ENCODE measurements at regions not wholly inside any gene's neighbourhood (a gene's known extent, or its start where the extent isn't known, plus 50 kb on each side); places are given as distances from the start of the nearest gene placed in this dataset.

GRCh38 chr7:130913639-130914553 is 179.9 kb upstream of the KLF14 start:
- Histone ChIP-seq H2AFZ (ENCODE audit: insufficient read depth, low read depth, low read length, poor library complexity, severe bottlenecking) (no peak overlapping the region), H3K4me2 (replicated peaks; ENCODE audit: extremely low read depth, low read length, poor library complexity, severe bottlenecking) (peak overlapping the region; percentile 76), H3K27ac (ENCODE audit: low read depth in 1 of 2, low read length in 2 of 2) (peak overlapping the region; percentile 97 to 99), H3K9me3 (replicated peaks in 1 of 2; ENCODE audit: control insufficient read depth in 1 of 2, insufficient read depth in 1 of 2, low read length in 2 of 2) (no peaks in the 10 kb centered on the region), H3K36me3 (replicated peaks in 1 of 2; ENCODE audit: control insufficient read depth in 1 of 2, insufficient read depth in 2 of 2, low read length in 2 of 2) (peaks cover 0 to 6% of the 10 kb centered on the region in 2 donors), H3K79me2 (ENCODE audit: insufficient read depth, low read length) (peaks cover 38% of the 10 kb centered on the region), H3K4me3 (replicated peaks in 1 of 3; ENCODE audit: low read depth in 2 of 3, low read length in 3 of 3) (peak overlapping the region; percentile 65 to 95 (median 78)), H3K4me1 (ENCODE audit: control insufficient read depth in 1 of 2, insufficient read depth in 2 of 2, low read length in 2 of 2) (peaks cover 44 to 56% of the 10 kb centered on the region in 2 donors), H4K20me1 (ENCODE audit: insufficient read depth, low read length) (no peaks in the 10 kb centered on the region), H3K27me3 (ENCODE audit: control insufficient read depth in 2 of 2, insufficient read depth in 2 of 2, low read length in 2 of 2) (no peaks in the 10 kb centered on the region), H3K9ac (ENCODE audit: insufficient read depth, low read length, poor library complexity, severe bottlenecking) (peak overlapping the region; percentile 89)
- intact Hi-C loops (cut with micrococcal nuclease), result loop anchor here (1.0 to 5.0 kb wide), 4 partner anchors 17 to 48 kb away; no protein-coding TSS in a partner anchor
- Mint-ChIP-seq H3K4me1 (peaks cover 87% of the 10 kb centered on the region), H3K9me3 (no peaks in the 10 kb centered on the region), H3K27ac (peak overlapping the region; percentile 97 to 100 (median 98)), H3K27me3 (ENCODE audit: low read depth in 3 of 3) (peaks cover 0 to 2% (median 0%) of the 10 kb centered on the region in 3 donors), H3K4me3 (peak overlapping the region; percentile 85 to 94), H3K36me3 (peaks cover 33 to 47% of the 10 kb centered on the region in 2 donors)
- TF ChIP-seq, protein P1, sequence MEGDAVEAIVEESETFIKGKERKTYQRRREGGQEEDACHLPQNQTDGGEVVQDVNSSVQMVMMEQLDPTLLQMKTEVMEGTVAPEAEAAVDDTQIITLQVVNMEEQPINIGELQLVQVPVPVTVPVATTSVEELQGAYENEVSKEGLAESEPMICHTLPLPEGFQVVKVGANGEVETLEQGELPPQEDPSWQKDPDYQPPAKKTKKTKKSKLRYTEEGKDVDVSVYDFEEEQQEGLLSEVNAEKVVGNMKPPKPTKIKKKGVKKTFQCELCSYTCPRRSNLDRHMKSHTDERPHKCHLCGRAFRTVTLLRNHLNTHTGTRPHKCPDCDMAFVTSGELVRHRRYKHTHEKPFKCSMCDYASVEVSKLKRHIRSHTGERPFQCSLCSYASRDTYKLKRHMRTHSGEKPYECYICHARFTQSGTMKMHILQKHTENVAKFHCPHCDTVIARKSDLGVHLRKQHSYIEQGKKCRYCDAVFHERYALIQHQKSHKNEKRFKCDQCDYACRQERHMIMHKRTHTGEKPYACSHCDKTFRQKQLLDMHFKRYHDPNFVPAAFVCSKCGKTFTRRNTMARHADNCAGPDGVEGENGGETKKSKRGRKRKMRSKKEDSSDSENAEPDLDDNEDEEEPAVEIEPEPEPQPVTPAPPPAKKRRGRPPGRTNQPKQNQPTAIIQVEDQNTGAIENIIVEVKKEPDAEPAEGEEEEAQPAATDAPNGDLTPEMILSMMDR (IDR thresholded peaks at IDR 0.05), result no peak
- no peak for DNase-seq
- no CpG with 5 or more reads among the region's 12 CpGs for WGBS (ENCODE audit: insufficient coverage)

DNA sequence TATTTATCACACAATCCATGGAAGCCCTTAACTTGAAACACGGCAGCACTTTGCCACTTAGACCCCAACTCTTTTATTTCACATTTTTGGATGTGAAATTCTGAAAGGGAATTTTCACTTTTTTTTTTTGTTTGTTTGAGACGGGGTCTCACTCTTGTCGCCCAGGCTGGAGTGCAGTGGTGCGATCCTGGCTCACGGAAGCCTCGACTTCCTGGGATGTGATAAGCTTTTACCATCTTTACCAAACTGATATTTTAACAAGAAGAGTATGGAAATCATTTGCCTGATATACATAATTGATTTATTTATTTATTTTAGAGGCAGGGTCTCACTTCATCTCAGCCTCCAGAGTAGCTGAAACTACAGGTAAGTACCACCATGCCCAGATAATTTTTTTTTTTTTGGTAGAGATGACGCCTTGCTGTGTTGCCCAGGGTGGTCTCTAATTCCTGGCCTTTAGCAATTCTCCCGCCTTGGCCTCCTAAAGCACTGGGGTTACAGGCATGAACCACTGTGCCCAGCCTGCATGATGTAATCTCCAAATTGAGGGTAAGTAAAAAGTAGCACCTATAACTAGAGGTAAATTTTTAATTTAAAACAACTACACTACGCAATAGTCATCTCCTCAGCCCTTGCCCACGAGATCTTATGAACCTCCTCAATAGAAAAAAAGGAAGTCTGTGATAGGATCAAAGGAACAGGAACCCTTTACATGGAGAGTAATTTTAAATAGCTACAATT is 180.7 kb upstream of the KLF14 start:
- Histone ChIP-seq H3K27ac (ENCODE audit: low read depth in 1 of 2, low read length in 2 of 2) (peak overlapping the region; percentile 97 to 99), H3K27me3 (ENCODE audit: control insufficient read depth in 2 of 2, insufficient read depth in 2 of 2, low read length in 2 of 2) (no peaks in the 10 kb centered on the region), H3K4me2 (replicated peaks; ENCODE audit: extremely low read depth, low read length, poor library complexity, severe bottlenecking) (no peak overlapping the region), H3K36me3 (replicated peaks in 1 of 2; ENCODE audit: control insufficient read depth in 1 of 2, insufficient read depth in 2 of 2, low read length in 2 of 2) (peaks cover 0 to 4% of the 10 kb centered on the region in 2 donors), H3K9me3 (replicated peaks in 1 of 2; ENCODE audit: control insufficient read depth in 1 of 2, insufficient read depth in 1 of 2, low read length in 2 of 2) (no peaks in the 10 kb centered on the region), H3K4me3 (replicated peaks in 1 of 3; ENCODE audit: low read depth in 2 of 3, low read length in 3 of 3) (no peak overlapping the region), H3K9ac (ENCODE audit: insufficient read depth, low read length, poor library complexity, severe bottlenecking) (peak overlapping the region; percentile 89), H2AFZ (ENCODE audit: insufficient read depth, low read depth, low read length, poor library complexity, severe bottlenecking) (no peak overlapping the region), H3K4me1 (ENCODE audit: control insufficient read depth in 1 of 2, insufficient read depth in 2 of 2, low read length in 2 of 2) (peaks cover 44 to 56% of the 10 kb centered on the region in 2 donors), H4K20me1 (ENCODE audit: insufficient read depth, low read length) (no peaks in the 10 kb centered on the region), H3K79me2 (ENCODE audit: insufficient read depth, low read length) (peaks cover 30% of the 10 kb centered on the region)
- Mint-ChIP-seq H3K4me1 (peaks cover 80% of the 10 kb centered on the region), H3K36me3 (peaks cover 29 to 44% of the 10 kb centered on the region in 2 donors), H3K27ac (peak overlapping the region; percentile 97 to 100 (median 98)), H3K27me3 (ENCODE audit: low read depth in 3 of 3) (peaks cover 0 to 2% (median 0%) of the 10 kb centered on the region in 3 donors), H3K9me3 (no peaks in the 10 kb centered on the region), H3K4me3 (no peak overlapping the region)
- TF ChIP-seq, protein P1 (IDR thresholded peaks at IDR 0.05), result no peak
- intact Hi-C loops (cut with micrococcal nuclease), result loop anchor here in 1 of 2 donors (5.0 kb wide), 1 partner anchor 48 kb away; no protein-coding TSS in a partner anchor
- no peak for DNase-seq
- WGBS (ENCODE audit: insufficient coverage), result no CpG with 5 or more reads among the region's 10 CpGs

Measured in CD14-positive monocyte (primary cell).